ENCODE measurements at regions not wholly inside any gene's neighbourhood (a gene's known extent, or its start where the extent isn't known, plus 50 kb on each side); places are given as distances from the start of the nearest gene placed in this dataset.

GRCh38 chr5:173501922-173502321, 114.5 kb downstream of the BOD1 start:
- Histone ChIP-seq H3K9me3 (replicated peaks; ENCODE audit: low read length) (peaks cover 5% of the 10 kb centered on the region), H3K9ac (ENCODE audit: low read depth, low read length) (no peak overlapping the region), H3K4me1 (ENCODE audit: control insufficient read depth, insufficient read depth, low read length) (peaks cover 32% of the 10 kb centered on the region), H3K27me3 (ENCODE audit: control insufficient read depth, insufficient read depth, low read length) (no peaks in the 10 kb centered on the region), H3K4me3 (ENCODE audit: low read length) (no peak overlapping the region), H3K36me3 (ENCODE audit: insufficient read depth, low read length) (no peaks in the 10 kb centered on the region), H3K4me2 (ENCODE audit: low read length) (no peak overlapping the region)

DNA sequence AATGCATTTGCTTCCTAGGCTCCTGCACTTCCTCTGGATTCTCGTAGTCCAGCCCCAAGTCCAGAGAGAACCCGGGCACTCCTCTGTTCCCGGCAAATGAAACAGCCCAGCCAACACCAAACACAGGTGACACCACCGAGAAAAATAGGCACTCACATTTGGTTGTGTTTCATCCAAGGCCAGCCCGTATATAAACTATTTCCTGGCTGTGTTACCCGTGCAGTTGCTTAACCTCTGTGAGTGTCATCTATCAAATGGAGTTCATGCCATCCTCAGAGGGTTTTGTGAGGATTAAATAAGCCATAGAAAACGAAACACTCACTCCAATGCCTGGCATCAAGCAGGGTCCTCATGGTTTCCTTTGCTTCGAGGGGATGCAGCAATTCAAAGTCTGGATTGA, 115.2 kb downstream of the BOD1 start:
- H3K27me3 ChIP-seq (ENCODE audit: control insufficient read depth, insufficient read depth, low read length): no peaks in the 10 kb centered on the region
- peaks cover 5% of the 10 kb centered on the region for H3K9me3 ChIP-seq (replicated peaks; ENCODE audit: low read length)
- no peak overlapping the region for H3K4me3 ChIP-seq (ENCODE audit: low read length)
- no peaks in the 10 kb centered on the region for H3K36me3 ChIP-seq (ENCODE audit: insufficient read depth, low read length)
- peaks cover 38% of the 10 kb centered on the region for H3K4me1 ChIP-seq (ENCODE audit: control insufficient read depth, insufficient read depth, low read length)
- no peak overlapping the region for H3K4me2 ChIP-seq (ENCODE audit: low read length)
- no peak overlapping the region for H3K9ac ChIP-seq (ENCODE audit: low read depth, low read length)

- Histone ChIP-seq H3K9me3 (replicated peaks; ENCODE audit: low read length) (no peaks in the 10 kb centered on the region), H3K4me2 (ENCODE audit: low read length) (no peak overlapping the region), H3K27me3 (ENCODE audit: control insufficient read depth, insufficient read depth, low read length) (no peaks in the 10 kb centered on the region), H3K9ac (ENCODE audit: low read depth, low read length) (no peak overlapping the region), H3K36me3 (ENCODE audit: insufficient read depth, low read length) (no peaks in the 10 kb centered on the region), H3K4me3 (ENCODE audit: low read length) (no peak overlapping the region), H3K4me1 (ENCODE audit: control insufficient read depth, insufficient read depth, low read length) (peaks cover 48% of the 10 kb centered on the region)
Observed at GRCh38 chr5:173500213-173500560, 116.3 kb downstream of the BOD1 start.

DNA sequence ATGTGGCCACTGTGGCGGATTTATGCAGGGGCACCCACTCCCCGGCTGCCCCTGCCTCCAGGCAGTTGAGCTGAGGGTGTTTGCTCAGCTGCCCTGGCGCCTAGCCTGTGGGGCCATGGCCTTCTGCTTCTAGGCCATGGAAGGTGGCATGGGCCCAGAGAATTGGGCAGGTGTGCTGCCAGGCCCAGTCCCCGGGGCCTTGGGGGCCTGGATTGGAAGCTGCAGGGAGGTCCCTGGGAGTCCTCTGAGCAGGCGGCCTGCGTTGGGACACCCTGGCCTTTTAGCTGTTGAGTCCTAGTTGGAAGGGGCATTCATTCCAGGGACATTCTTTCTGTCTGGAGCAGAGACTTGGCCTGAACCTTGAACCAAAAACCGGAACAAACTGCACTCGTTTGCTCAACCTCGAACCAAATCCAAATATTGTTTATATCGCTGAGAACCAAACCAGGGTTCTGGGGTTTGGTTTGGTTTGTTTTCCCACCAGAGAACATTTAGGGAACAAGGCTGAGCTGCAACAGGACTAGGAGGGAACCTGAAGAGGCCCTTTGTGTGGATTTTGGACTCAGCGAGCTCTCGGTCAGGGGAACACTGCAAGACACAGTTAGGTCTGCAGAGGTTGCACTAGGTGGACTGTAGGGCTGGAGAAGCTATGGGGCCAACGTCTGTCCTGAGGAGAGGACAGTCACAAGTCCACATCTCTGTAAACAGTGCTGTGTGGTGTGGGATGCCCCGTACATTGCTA, 116.8 kb downstream of the BOD1 start:
- H3K36me3 ChIP-seq (ENCODE audit: insufficient read depth, low read length): no peaks in the 10 kb centered on the region
- H3K27me3 ChIP-seq (ENCODE audit: control insufficient read depth, insufficient read depth, low read length): no peaks in the 10 kb centered on the region
- H3K4me1 ChIP-seq (ENCODE audit: control insufficient read depth, insufficient read depth, low read length): peaks cover 54% of the 10 kb centered on the region
- H3K4me3 ChIP-seq (ENCODE audit: low read length): no peak overlapping the region
- no peaks in the 10 kb centered on the region for H3K9me3 ChIP-seq (replicated peaks; ENCODE audit: low read length)
- H3K4me2 ChIP-seq (ENCODE audit: low read length): peak overlapping the region; percentile 69
- peak overlapping the region; percentile 71 for H3K9ac ChIP-seq (ENCODE audit: low read depth, low read length)

GRCh38 chr5:173498739-173499470, 117.5 kb downstream of the BOD1 start:
- H3K27me3 ChIP-seq (ENCODE audit: control insufficient read depth, insufficient read depth, low read length): no peaks in the 10 kb centered on the region
- H3K9me3 ChIP-seq (replicated peaks; ENCODE audit: low read length): no peaks in the 10 kb centered on the region
- H3K4me1 ChIP-seq (ENCODE audit: control insufficient read depth, insufficient read depth, low read length): peaks cover 55% of the 10 kb centered on the region
- H3K4me3 ChIP-seq (ENCODE audit: low read length): peak overlapping the region; percentile 41
- peak overlapping the region; percentile 69 for H3K4me2 ChIP-seq (ENCODE audit: low read length)
- H3K36me3 ChIP-seq (ENCODE audit: insufficient read depth, low read length): no peaks in the 10 kb centered on the region
- peak overlapping the region; percentile 71 for H3K9ac ChIP-seq (ENCODE audit: low read depth, low read length)

- peaks cover 55% of the 10 kb centered on the region for H3K4me1 ChIP-seq (ENCODE audit: control insufficient read depth, insufficient read depth, low read length)
- H3K4me3 ChIP-seq (ENCODE audit: low read length): peak overlapping the region; percentile 41
- H3K9ac ChIP-seq (ENCODE audit: low read depth, low read length): peak overlapping the region; percentile 71
- H3K27me3 ChIP-seq (ENCODE audit: control insufficient read depth, insufficient read depth, low read length): no peaks in the 10 kb centered on the region
- peak overlapping the region; percentile 69 for H3K4me2 ChIP-seq (ENCODE audit: low read length)
- no peaks in the 10 kb centered on the region for H3K36me3 ChIP-seq (ENCODE audit: insufficient read depth, low read length)
- H3K9me3 ChIP-seq (replicated peaks; ENCODE audit: low read length): no peaks in the 10 kb centered on the region
Observed at GRCh38 chr5:173498286-173498685, 118.2 kb downstream of the BOD1 start.

DNA sequence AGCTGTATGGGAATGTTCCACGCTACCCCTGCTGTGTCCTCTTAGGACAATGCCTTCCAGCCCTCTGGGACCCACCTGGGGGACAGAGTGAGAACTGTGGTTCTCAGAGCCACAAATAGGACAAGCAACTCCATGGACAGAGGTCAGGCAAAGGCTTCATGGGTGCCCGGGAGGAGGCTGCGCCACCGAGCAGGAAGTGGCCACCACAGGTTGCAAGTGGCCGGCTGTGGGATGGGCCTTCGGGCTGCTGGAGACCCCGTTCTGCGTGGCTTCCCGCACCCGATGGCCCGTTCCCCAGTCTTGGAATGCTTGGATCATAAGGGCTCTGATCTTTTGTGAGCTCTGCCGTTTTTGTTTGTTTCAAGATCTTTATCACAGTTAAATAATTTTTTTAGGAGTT, 118.8 kb downstream of the BOD1 start:
- no peaks in the 10 kb centered on the region for H3K36me3 ChIP-seq (ENCODE audit: insufficient read depth, low read length)
- H3K4me3 ChIP-seq (ENCODE audit: low read length): no peak overlapping the region
- H3K4me1 ChIP-seq (ENCODE audit: control insufficient read depth, insufficient read depth, low read length): peaks cover 55% of the 10 kb centered on the region
- H3K27me3 ChIP-seq (ENCODE audit: control insufficient read depth, insufficient read depth, low read length): no peaks in the 10 kb centered on the region
- H3K9me3 ChIP-seq (replicated peaks; ENCODE audit: low read length): no peaks in the 10 kb centered on the region
- H3K9ac ChIP-seq (ENCODE audit: low read depth, low read length): peak overlapping the region; percentile 3
- H3K4me2 ChIP-seq (ENCODE audit: low read length): no peak overlapping the region

- Histone ChIP-seq H3K9ac (ENCODE audit: low read depth, low read length) (peak overlapping the region; percentile 53), H3K4me3 (ENCODE audit: low read length) (no peak overlapping the region), H3K27me3 (ENCODE audit: control insufficient read depth, insufficient read depth, low read length) (no peaks in the 10 kb centered on the region), H3K36me3 (ENCODE audit: insufficient read depth, low read length) (no peaks in the 10 kb centered on the region), H3K4me1 (ENCODE audit: control insufficient read depth, insufficient read depth, low read length) (peaks cover 55% of the 10 kb centered on the region), H3K4me2 (ENCODE audit: low read length) (no peak overlapping the region), H3K9me3 (replicated peaks; ENCODE audit: low read length) (no peaks in the 10 kb centered on the region)
Observed at GRCh38 chr5:173496883-173497255, 119.6 kb downstream of the BOD1 start.

DNA sequence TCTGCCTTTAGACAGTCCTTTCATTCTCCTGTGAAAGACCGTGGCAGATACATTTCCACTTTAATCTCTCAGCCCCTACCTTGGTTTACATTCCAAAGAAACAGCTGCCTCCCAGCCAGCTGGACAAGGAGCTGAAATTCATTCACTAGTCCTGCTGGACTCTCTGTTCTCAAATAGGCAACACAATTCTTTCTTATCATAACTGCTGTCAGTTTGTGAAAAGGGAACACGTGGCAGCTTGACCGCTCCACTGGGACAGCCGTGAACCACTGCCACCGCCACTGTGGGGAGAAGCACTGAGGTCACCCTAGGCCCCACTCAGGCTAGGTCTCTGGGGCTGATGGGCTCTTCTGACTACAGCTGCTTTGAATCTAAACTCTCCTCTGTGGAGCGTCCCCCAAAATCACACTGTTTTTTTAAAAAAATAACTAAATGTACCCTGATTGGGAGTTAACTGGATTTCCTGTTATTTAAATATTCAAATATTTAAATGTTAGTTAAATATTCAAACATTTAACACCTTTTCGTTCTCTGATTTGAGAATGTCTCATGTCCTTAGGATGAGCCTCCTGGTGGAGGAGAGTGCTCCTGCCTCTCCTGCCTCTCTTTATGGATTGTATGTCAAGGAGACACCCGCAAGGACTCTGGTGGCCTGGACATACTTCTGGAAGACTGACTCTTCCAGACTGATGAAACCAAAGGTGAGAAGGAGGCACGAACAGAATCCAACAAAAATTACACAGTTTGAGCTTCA, 120.1 kb downstream of the BOD1 start:
- H3K9me3 ChIP-seq (replicated peaks; ENCODE audit: low read length): no peaks in the 10 kb centered on the region
- no peak overlapping the region for H3K4me2 ChIP-seq (ENCODE audit: low read length)
- H3K4me3 ChIP-seq (ENCODE audit: low read length): no peak overlapping the region
- H3K9ac ChIP-seq (ENCODE audit: low read depth, low read length): peak overlapping the region; percentile 53
- H3K4me1 ChIP-seq (ENCODE audit: control insufficient read depth, insufficient read depth, low read length): peaks cover 52% of the 10 kb centered on the region
- H3K27me3 ChIP-seq (ENCODE audit: control insufficient read depth, insufficient read depth, low read length): no peaks in the 10 kb centered on the region
- H3K36me3 ChIP-seq (ENCODE audit: insufficient read depth, low read length): no peaks in the 10 kb centered on the region

DNA sequence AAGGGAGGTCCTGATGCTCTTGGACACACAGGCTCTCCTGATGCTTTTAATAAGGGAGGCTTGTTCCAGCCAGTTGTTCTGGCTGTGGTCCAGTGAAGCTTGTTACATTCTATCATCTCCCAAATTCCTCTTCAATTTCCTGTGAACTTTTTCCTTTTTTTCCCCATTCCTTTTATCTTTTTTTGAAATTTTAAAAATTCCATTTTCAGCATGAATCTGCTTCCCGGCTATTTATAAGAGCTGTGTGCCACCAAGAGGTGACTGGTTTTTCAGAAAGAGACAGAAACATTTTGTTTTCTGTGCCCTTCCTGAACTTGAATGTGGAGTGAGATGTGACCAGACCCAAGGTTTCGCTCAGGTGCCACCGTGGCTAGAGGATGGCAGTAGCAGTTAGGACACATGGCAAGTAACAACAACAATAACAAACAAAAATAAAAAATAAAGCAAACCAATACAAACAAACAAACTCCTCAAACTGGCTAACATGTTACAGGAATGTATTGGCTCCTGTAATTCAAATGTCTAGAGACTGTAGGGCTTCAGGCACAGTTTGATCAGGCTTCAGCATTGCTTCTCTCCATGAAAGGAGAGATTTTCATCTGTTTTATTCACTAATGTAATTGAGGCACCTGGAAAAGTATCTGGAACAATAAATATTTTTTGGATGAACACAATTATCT, 121.1 kb downstream of the BOD1 start:
- no peaks in the 10 kb centered on the region for H3K27me3 ChIP-seq (ENCODE audit: control insufficient read depth, insufficient read depth, low read length)
- no peaks in the 10 kb centered on the region for H3K9me3 ChIP-seq (replicated peaks; ENCODE audit: low read length)
- H3K4me3 ChIP-seq (ENCODE audit: low read length): no peak overlapping the region
- H3K4me2 ChIP-seq (ENCODE audit: low read length): no peak overlapping the region
- H3K4me1 ChIP-seq (ENCODE audit: control insufficient read depth, insufficient read depth, low read length): peaks cover 47% of the 10 kb centered on the region
- no peaks in the 10 kb centered on the region for H3K36me3 ChIP-seq (ENCODE audit: insufficient read depth, low read length)
- H3K9ac ChIP-seq (ENCODE audit: low read depth, low read length): peak overlapping the region; percentile 53

- Histone ChIP-seq H3K36me3 (ENCODE audit: insufficient read depth, low read length) (no peaks in the 10 kb centered on the region), H3K27me3 (ENCODE audit: control insufficient read depth, insufficient read depth, low read length) (no peaks in the 10 kb centered on the region), H3K4me3 (ENCODE audit: low read length) (no peak overlapping the region), H3K9me3 (replicated peaks; ENCODE audit: low read length) (no peaks in the 10 kb centered on the region), H3K4me2 (ENCODE audit: low read length) (no peak overlapping the region), H3K9ac (ENCODE audit: low read depth, low read length) (no peak overlapping the region), H3K4me1 (ENCODE audit: control insufficient read depth, insufficient read depth, low read length) (peaks cover 42% of the 10 kb centered on the region)
Observed at GRCh38 chr5:173494446-173494845, 122.0 kb downstream of the BOD1 start.

All from skeletal muscle satellite cell (primary cell).